GM18499 (cell line): ENCODE measurements at regions not wholly inside any gene's neighbourhood (a gene's known extent, or its start where the extent isn't known, plus 50 kb on each side); places are given as distances from the start of the nearest gene placed in this dataset.
"Not testable (repeated sequence)": the region's sequence is repeated elsewhere in the genome, so short reads cannot be mapped to it uniquely, and the experiment has no call there.

ENCODE experiments used
- ATAC-seq: cut with Tn5 transposase; IDR thresholded peaks from one replicate; pipeline ENCODE4 v1.9.1; 2021; ENCODE audit warnings: moderate number of reproducible peaks; ENCODE audit not compliant: insufficient read depth, unreplicated experiment

GRCh38 chr3:26252001-26252400 is 370.6 kb upstream of the LRRC3B start:
- ATAC-seq = no peak

GRCh38 chr3:26256224-26256623 is 366.3 kb upstream of the LRRC3B start:
- no peak for ATAC-seq

- no peak for ATAC-seq
Observed at GRCh38 chr3:26259176-26259575, 363.4 kb upstream of the LRRC3B start.

GRCh38 chr3:26260139-26260538 is 362.4 kb upstream of the LRRC3B start:
- no peak for ATAC-seq

GRCh38 chr3:26264708-26265107 is 357.9 kb upstream of the LRRC3B start:
- no peak for ATAC-seq

GRCh38 chr3:26271848-26272247 is 350.7 kb upstream of the LRRC3B start:
- no peak for ATAC-seq

- ATAC-seq = no peak
Observed at GRCh38 chr3:26273196-26273595, 349.4 kb upstream of the LRRC3B start.

- ATAC-seq = no peak
Observed at GRCh38 chr3:26279091-26279490, 343.5 kb upstream of the LRRC3B start.

- ATAC-seq = no peak
Observed at GRCh38 chr3:26280517-26280916, 342.1 kb upstream of the LRRC3B start.

- no peak for ATAC-seq
Observed at GRCh38 chr3:26281284-26281985, 341.1 kb upstream of the LRRC3B start.

GRCh38 chr3:26284503-26284902 is 338.1 kb upstream of the LRRC3B start:
- ATAC-seq = not testable (repeated sequence)

- ATAC-seq = no peak
Observed at GRCh38 chr3:26291840-26292239, 330.7 kb upstream of the LRRC3B start.

GRCh38 chr3:26292780-26293179 is 329.8 kb upstream of the LRRC3B start:
- ATAC-seq = no peak

GRCh38 chr3:26293329-26293844 is 329.2 kb upstream of the LRRC3B start:
- no peak for ATAC-seq

GRCh38 chr3:26307192-26307591 is 315.4 kb upstream of the LRRC3B start:
- ATAC-seq = no peak

- no peak for ATAC-seq
Observed at GRCh38 chr3:26307787-26308186, 314.8 kb upstream of the LRRC3B start.

- ATAC-seq = no peak
Observed at GRCh38 chr3:26308454-26308853, 314.1 kb upstream of the LRRC3B start.

- not testable (repeated sequence) for ATAC-seq
Observed at GRCh38 chr3:26309536-26309935, 313.0 kb upstream of the LRRC3B start.

GRCh38 chr3:26312816-26313215 is 309.8 kb upstream of the LRRC3B start:
- no peak for ATAC-seq

GRCh38 chr3:26316472-26316871 is 306.1 kb upstream of the LRRC3B start:
- no peak for ATAC-seq

GRCh38 chr3:26323741-26324140 is 298.8 kb upstream of the LRRC3B start:
- ATAC-seq = not testable (repeated sequence)

- no peak for ATAC-seq
Observed at GRCh38 chr3:26340001-26340400, 282.6 kb upstream of the LRRC3B start.
